ENCODE measurements at regions not wholly inside any gene's neighbourhood (a gene's known extent, or its start where the extent isn't known, plus 50 kb on each side); places are given as distances from the start of the nearest gene placed in this dataset.

GRCh38 chr6:66369407-66369806, 662.4 kb upstream of the EYS start:
- H3K36me3 Mint-ChIP-seq (ENCODE audit: low read depth) = no peaks in the 10 kb centered on the region
- H3K4me3 Mint-ChIP-seq = no peak overlapping the region
- H3K4me1 Mint-ChIP-seq = no peaks in the 10 kb centered on the region
- no peak overlapping the region for H3K27ac Mint-ChIP-seq
- no peak for TF ChIP-seq CTCF (IDR thresholded peaks at IDR 0.05; ENCODE audit: unreplicated experiment in 3 of 3)
- no peaks in the 10 kb centered on the region for H3K27me3 Mint-ChIP-seq (ENCODE audit: low read depth)
- peaks cover 8% of the 10 kb centered on the region for H3K9me3 Mint-ChIP-seq

- no peaks in the 10 kb centered on the region for H3K9me3 Mint-ChIP-seq
- no peaks in the 10 kb centered on the region for H3K27me3 Mint-ChIP-seq (ENCODE audit: low read depth)
- H3K4me1 Mint-ChIP-seq = no peaks in the 10 kb centered on the region
- no peak overlapping the region for H3K27ac Mint-ChIP-seq
- TF ChIP-seq CTCF (IDR thresholded peaks at IDR 0.05; ENCODE audit: unreplicated experiment in 3 of 3) = no peak
- no peaks in the 10 kb centered on the region for H3K36me3 Mint-ChIP-seq (ENCODE audit: low read depth)
- H3K4me3 Mint-ChIP-seq = no peak overlapping the region
Measured at GRCh38 chr6:66362888-66363287, 655.9 kb upstream of the EYS start.

- Mint-ChIP-seq H3K27ac (no peak overlapping the region), H3K9me3 (no peaks in the 10 kb centered on the region), H3K4me1 (no peaks in the 10 kb centered on the region), H3K27me3 (ENCODE audit: low read depth) (no peaks in the 10 kb centered on the region), H3K36me3 (ENCODE audit: low read depth) (no peaks in the 10 kb centered on the region), H3K4me3 (no peak overlapping the region)
- TF ChIP-seq CTCF (IDR thresholded peaks at IDR 0.05; ENCODE audit: unreplicated experiment in 3 of 3) = no peak
Measured at GRCh38 chr6:66361886-66362285, 654.9 kb upstream of the EYS start.

- H3K27ac Mint-ChIP-seq = no peak overlapping the region
Measured at GRCh38 chr6:66357781-66358180, 650.8 kb upstream of the EYS start.

GRCh38 chr6:66355471-66355870, 648.4 kb upstream of the EYS start:
- Mint-ChIP-seq H3K36me3 (ENCODE audit: low read depth) (no peaks in the 10 kb centered on the region), H3K4me1 (no peaks in the 10 kb centered on the region), H3K9me3 (no peaks in the 10 kb centered on the region), H3K27ac (no peak overlapping the region), H3K4me3 (no peak overlapping the region), H3K27me3 (ENCODE audit: low read depth) (no peaks in the 10 kb centered on the region)
- TF ChIP-seq CTCF (IDR thresholded peaks at IDR 0.05; ENCODE audit: unreplicated experiment in 3 of 3) = no peak

More at GRCh38 chr6:66357781-66358180, 650.8 kb upstream of the EYS start:
- no peak overlapping the region for H3K4me3 Mint-ChIP-seq
- no peaks in the 10 kb centered on the region for H3K27me3 Mint-ChIP-seq (ENCODE audit: low read depth)
- H3K36me3 Mint-ChIP-seq (ENCODE audit: low read depth) = no peaks in the 10 kb centered on the region
- no peaks in the 10 kb centered on the region for H3K4me1 Mint-ChIP-seq
- TF ChIP-seq CTCF (IDR thresholded peaks at IDR 0.05; ENCODE audit: unreplicated experiment in 3 of 3) = no peak
- no peaks in the 10 kb centered on the region for H3K9me3 Mint-ChIP-seq

- peaks cover 5% of the 10 kb centered on the region for H3K4me1 Mint-ChIP-seq
- H3K4me3 Mint-ChIP-seq = no peak overlapping the region
- no peak overlapping the region for H3K27ac Mint-ChIP-seq
- H3K9me3 Mint-ChIP-seq = no peaks in the 10 kb centered on the region
- TF ChIP-seq CTCF (IDR thresholded peaks at IDR 0.05; ENCODE audit: unreplicated experiment in 3 of 3) = no peak
- no peaks in the 10 kb centered on the region for H3K36me3 Mint-ChIP-seq (ENCODE audit: low read depth)
- H3K27me3 Mint-ChIP-seq (ENCODE audit: low read depth) = no peaks in the 10 kb centered on the region
Measured at GRCh38 chr6:66344796-66345195, 637.8 kb upstream of the EYS start.

Measured in nephron (organoid).